IMR-90 (cell line): ENCODE measurements at regions not wholly inside any gene's neighbourhood (a gene's known extent, or its start where the extent isn't known, plus 50 kb on each side); places are given as distances from the start of the nearest gene placed in this dataset.

ENCODE experiments used
- ATAC-seq: fragments of 200-7000 bp; cut with Tn5 transposase; 2 replicates; pipeline ENCODE4 v1.9.1; 2020; ENCODE audit warnings: low read depth, mild to moderate bottlenecking, moderate library complexity
- BruUV-seq: library from RNA; stranded (reverse); fragments of 400-500 nt; replicated peaks from 2 replicates; lab custom pipeline; 2021; lab: Mats Ljungman, UMichigan
- CTCF ChIA-PET: fragments of 300-600 bp; formaldehyde crosslinking; extraction: SDS; loops from one replicate; lab custom pipeline; 2021; ENCODE audit warnings: antibody characterized with exemption; lab: Yijun Ruan, JAX
- POLR2A ChIA-PET: fragments of 300-600 bp; sonication (Branson Sonifier 250); formaldehyde crosslinking; loops from one replicate; lab custom pipeline; 2022; ENCODE audit warnings: antibody characterized with exemption; ENCODE audit not compliant: unreplicated experiment; lab: Charles Lee
- DNase-seq: peaks from one replicate; pipeline ENCODE4 v3.0.0; 2013
- H2AFZ ChIP-seq: replicated peaks from 2 replicates; pipeline ENCODE3; 2013; ENCODE audit warnings: low read length, mild to moderate bottlenecking; ENCODE audit not compliant: poor library complexity
- H2AK5ac ChIP-seq: 2 replicates; pipeline ENCODE4 v1.6.1; 2013; ENCODE audit warnings: low read depth, low read length, inconsistent platforms
- H2AK9ac ChIP-seq: replicated peaks from 2 replicates; pipeline ENCODE3; 2013; ENCODE audit warnings: mild to moderate bottlenecking, low read depth, low read length, moderate library complexity; ENCODE audit not compliant: poor library complexity
- H2BK120ac ChIP-seq: 2 replicates; pipeline ENCODE4 v1.6.1; 2013; ENCODE audit warnings: low read depth, low read length, inconsistent platforms
- H2BK15ac ChIP-seq: 3 replicates; pipeline ENCODE4 v1.6.1; 2013; ENCODE audit warnings: low read depth, low read length, inconsistent platforms
- H2BK20ac ChIP-seq: 2 replicates; pipeline ENCODE4 v1.6.1; 2013; ENCODE audit warnings: low read depth, mild to moderate bottlenecking, inconsistent platforms, low read length, moderate library complexity
- H2BK5ac ChIP-seq: 2 replicates; pipeline ENCODE4 v1.6.1; 2013; ENCODE audit warnings: mild to moderate bottlenecking, low read depth, low read length, inconsistent platforms; ENCODE audit not compliant: poor library complexity, severe bottlenecking
- H3K14ac ChIP-seq: replicated peaks from 2 replicates; pipeline ENCODE4 v1.6.1; 2013; ENCODE audit warnings: low read depth, low read length, inconsistent platforms
- H3K18ac ChIP-seq: 2 replicates; pipeline ENCODE4 v1.6.1; 2013; ENCODE audit warnings: low read depth, low read length, control low read depth
- H3K23ac ChIP-seq: 2 replicates; pipeline ENCODE4 v1.6.1; 2013; ENCODE audit warnings: low read depth, low read length, inconsistent platforms
- H3K27ac ChIP-seq: 2 replicates; pipeline ENCODE4 v1.5.1; 2013; ENCODE audit warnings: mild to moderate bottlenecking, control low read depth, low read length; ENCODE audit not compliant: insufficient read depth
- H3K27me3 ChIP-seq: 2 replicates; pipeline ENCODE4 v1.6.1; 2013; ENCODE audit warnings: low read length; ENCODE audit not compliant: control insufficient read depth, insufficient read depth
- H3K36me3 ChIP-seq: 2 replicates; pipeline ENCODE4 v1.6.1; 2013; ENCODE audit warnings: low read length, mixed read lengths; ENCODE audit not compliant: control insufficient read depth, insufficient read depth
- H3K4ac ChIP-seq: 2 replicates; pipeline ENCODE4 v1.6.1; 2013; ENCODE audit warnings: low read depth, low read length, inconsistent platforms
- H3K4me1 ChIP-seq: 2 replicates; pipeline ENCODE4 v1.6.1; 2013; ENCODE audit warnings: low read length, mixed read lengths; ENCODE audit not compliant: control insufficient read depth, insufficient read depth
- H3K4me2 ChIP-seq: 2 replicates; pipeline ENCODE4 v1.6.1; 2013; ENCODE audit warnings: low read depth, mild to moderate bottlenecking, control low read depth, low read length, moderate library complexity
- H3K4me3 ChIP-seq: 2 replicates; pipeline ENCODE4 v1.5.1; 2013; ENCODE audit warnings: low read depth, mild to moderate bottlenecking, control low read depth, low read length, moderate library complexity; ENCODE audit not compliant: insufficient read depth
- H3K56ac ChIP-seq: 2 replicates; pipeline ENCODE4 v1.6.1; 2013; ENCODE audit warnings: low read length, inconsistent platforms; ENCODE audit not compliant: insufficient read depth; ENCODE audit errors: extremely low read depth
- H3K79me1 ChIP-seq, 2 experiments: 2 replicates each; pipeline ENCODE4 v1.6.1; 2013; ENCODE audit warnings: low read length in 2 of 2, inconsistent platforms in 1 of 2, low read depth in 1 of 2
- H3K9ac ChIP-seq: 2 replicates; pipeline ENCODE4 v1.6.1; 2013; ENCODE audit warnings: low read depth, low read length, control low read depth
- H3K9me1 ChIP-seq: 2 replicates; pipeline ENCODE4 v1.6.1; 2013; ENCODE audit warnings: low read length, inconsistent platforms; ENCODE audit not compliant: insufficient read depth
- H3K9me3 ChIP-seq: 2 replicates; pipeline ENCODE4 v1.6.1; 2013; ENCODE audit warnings: low read length; ENCODE audit not compliant: control insufficient read depth, insufficient read depth
- H4K20me1 ChIP-seq: 2 replicates; pipeline ENCODE4 v1.6.1; 2013; ENCODE audit warnings: low read length, inconsistent platforms; ENCODE audit not compliant: insufficient read depth
- H4K5ac ChIP-seq: 2 replicates; pipeline ENCODE4 v1.6.1; 2013; ENCODE audit warnings: mild to moderate bottlenecking, low read depth, low read length, control low read depth
- H4K8ac ChIP-seq, 2 experiments: 2 replicates each; pipeline ENCODE4 v1.6.1; 2013; ENCODE audit warnings: low read depth in 2 of 2, low read length in 2 of 2, control low read depth in 1 of 2, inconsistent platforms in 1 of 2
- H4K91ac ChIP-seq: 2 replicates; pipeline ENCODE4 v1.6.1; 2013; ENCODE audit warnings: low read depth, low read length, inconsistent platforms; ENCODE audit not compliant: insufficient read depth
- BHLHE40 ChIP-seq: fragments of 150-350 bp; IDR thresholded peaks from 2 replicates; pipeline ENCODE4 v1.6.1; 2016; ENCODE audit warnings: mild to moderate bottlenecking, low read depth, low read length
- CEBPB ChIP-seq: IDR thresholded peaks from 2 replicates; pipeline ENCODE4 v1.6.1; 2012; ENCODE audit warnings: low read depth, low read length, improper control_type of control experiment
- CHD1 ChIP-seq: IDR thresholded peaks from 2 replicates; pipeline ENCODE4 v1.6.1; 2012; ENCODE audit warnings: low read depth, low read length, improper control_type of control experiment
- FOS ChIP-seq: fragments of 150-350 bp; IDR thresholded peaks from 2 replicates; pipeline ENCODE4 v1.6.1; 2016; ENCODE audit warnings: low read depth, low read length
- MAFK ChIP-seq: IDR thresholded peaks from 2 replicates; pipeline ENCODE4 v1.6.1; 2012; ENCODE audit warnings: low read depth, low read length, improper control_type of control experiment
- MAZ ChIP-seq: IDR thresholded peaks from 2 replicates; pipeline ENCODE4 v1.6.1; 2012; ENCODE audit warnings: low read depth, mild to moderate bottlenecking, low read length, improper control_type of control experiment, moderate library complexity, borderline replicate concordance
- MXI1 ChIP-seq: IDR thresholded peaks from 2 replicates; pipeline ENCODE4 v1.6.1; 2012; ENCODE audit warnings: low read depth, mild to moderate bottlenecking, low read length, moderate library complexity, borderline replicate concordance
- NFE2L2 ChIP-seq: fragments of 150-350 bp; IDR thresholded peaks from 2 replicates; pipeline ENCODE4 v1.6.1; 2016; ENCODE audit warnings: low read depth, mild to moderate bottlenecking, low read length
- POLR2A ChIP-seq: IDR thresholded peaks from 2 replicates; pipeline ENCODE4 v1.6.1; 2012; ENCODE audit warnings: mild to moderate bottlenecking, low read depth, low read length
- RAD21 ChIP-seq: IDR thresholded peaks from 2 replicates; pipeline ENCODE4 v1.6.1; 2012; ENCODE audit warnings: low read length, improper control_type of control experiment
- RCOR1 ChIP-seq: IDR thresholded peaks from 2 replicates; pipeline ENCODE4 v1.6.1; 2012; ENCODE audit warnings: mild to moderate bottlenecking, low read length, improper control_type of control experiment; ENCODE audit not compliant: insufficient replicate concordance
- RFX5 ChIP-seq: IDR thresholded peaks from 2 replicates; pipeline ENCODE4 v1.8.0; 2012; ENCODE audit warnings: low read depth, mild to moderate bottlenecking, low read length, moderate library complexity
- SMC3 ChIP-seq: fragments of 150-350 bp; IDR thresholded peaks from 2 replicates; pipeline ENCODE4 v1.6.1; 2016; ENCODE audit warnings: low read depth, mild to moderate bottlenecking, antibody characterized with exemption, low read length, moderate library complexity
- WGBS, 2 experiments: methylation state at CpG; one replicate each; pipeline versions ENCODE4 v1.1.5 to v1.1.7; 2013; ENCODE audit warnings: missing lambda C conversion rate in 2 of 2; ENCODE audit not compliant: insufficient read length in 1 of 2; ENCODE audit errors: extremely low coverage in 2 of 2; 5-methylcytosine and 5-hydroxymethylcytosine counted together
- dilution Hi-C: fragments of 300-500 bp; cut with HindIII; formaldehyde crosslinking; loops from one replicate; pipeline ENCODE4 v1.14.3; 2018; ENCODE audit warnings: low sequenced_read_pairs; ENCODE audit not compliant: unreplicated experiment
- in situ Hi-C: fragments of 300-500 bp; cut with MboI; formaldehyde crosslinking; loops from 3 replicates; pipeline ENCODE4 v1.14.3; 2019; ENCODE audit warnings: low sequenced_read_pairs, inconsistent platforms, mixed read lengths
- intact Hi-C: fragments of 100-400 bp; cut with micrococcal nuclease; formaldehyde crosslinking; loops from 2 replicates; pipeline ENCODE4 v1.10.0; 2022
- TF ChIP-seq, protein P1 (sequence below): fragments of 150-350 bp; IDR thresholded peaks from 2 replicates; pipeline ENCODE4 v1.6.1; 2016; ENCODE audit warnings: low read depth, mild to moderate bottlenecking, low read length, moderate library complexity, borderline replicate concordance
- TF ChIP-seq, protein P2 (sequence below): fragments of 150-350 bp; IDR thresholded peaks from 2 replicates; pipeline ENCODE4 v1.6.1; 2017; ENCODE audit warnings: mild to moderate bottlenecking, antibody characterized with exemption, low read length, low read depth
- TF ChIP-seq, protein P3 (sequence below): conservative IDR thresholded peaks from 2 replicates; pipeline ENCODE4 v1.5.1; 2012; ENCODE audit warnings: mild to moderate bottlenecking, low read depth, low read length, improper control_type of control experiment

DNA sequence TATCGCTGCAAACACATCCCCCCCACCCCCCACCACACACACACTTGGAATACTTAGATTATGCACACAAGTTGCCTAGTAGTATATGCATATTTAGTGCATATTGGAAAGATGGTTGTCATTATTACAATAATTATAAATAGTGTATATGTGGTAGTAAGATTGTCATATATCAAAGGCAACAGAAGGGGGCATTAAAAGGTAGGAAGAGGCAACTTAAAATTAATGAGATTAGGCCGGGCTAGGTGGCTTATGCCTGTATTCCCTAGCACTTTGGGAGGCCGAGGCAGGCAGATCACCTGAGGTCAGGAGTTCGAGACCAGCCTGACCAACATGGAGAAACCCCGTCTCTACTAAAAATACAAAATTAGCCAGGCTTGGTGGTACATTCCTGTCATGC lies 52.1 kb downstream of the GSC start:
- ChIA-PET POLR2A (no interaction called here), CTCF (no interaction called here)
- Histone ChIP-seq H2AK9ac (no peak overlapping the region), H3K4me3 (no peak overlapping the region), H3K27ac (no peak overlapping the region), H3K9me3 (no peaks in the 10 kb centered on the region), H4K20me1 (no peaks in the 10 kb centered on the region), H3K27me3 (no peaks in the 10 kb centered on the region), H3K9ac (no peak overlapping the region), H3K79me1 (no peaks in the 10 kb centered on the region), H2BK5ac (no peak overlapping the region), H2BK120ac (no peak overlapping the region), H3K36me3 (no peaks in the 10 kb centered on the region), H3K18ac (no peak overlapping the region), H2BK20ac (no peak overlapping the region), H3K4me2 (no peak overlapping the region), H3K4ac (no peak overlapping the region), H3K14ac (no peak overlapping the region), H4K91ac (no peak overlapping the region), H4K5ac (no peak overlapping the region), H3K9me1 (no peaks in the 10 kb centered on the region), H2AFZ (no peak overlapping the region), H3K23ac (no peak overlapping the region), H2AK5ac (no peak overlapping the region), H4K8ac (no peak overlapping the region), H3K56ac (no peak overlapping the region), H2BK15ac (no peak overlapping the region), H3K4me1 (no peaks in the 10 kb centered on the region)
- 14% methylated on average over 1 of the region's 5 CpGs; no CpG with 5 or more reads in 1 of the 2 experiments for WGBS, 2 experiments
- in situ Hi-C loops (no loop called here), dilution Hi-C loops (no loop called here), intact Hi-C loops (no loop called here)
- DNase-seq (no peak), ATAC-seq (no peak)
- TF ChIP-seq RFX5 (no peak), RCOR1 (no peak), MAFK (no peak), SMC3 (no peak), CHD1 (no peak), MAZ (no peak), NFE2L2 (no peak), CEBPB (no peak), RAD21 (no peak), POLR2A (no peak), FOS (no peak), BHLHE40 (no peak), MXI1 (no peak)
- TF ChIP-seq, protein P1, sequence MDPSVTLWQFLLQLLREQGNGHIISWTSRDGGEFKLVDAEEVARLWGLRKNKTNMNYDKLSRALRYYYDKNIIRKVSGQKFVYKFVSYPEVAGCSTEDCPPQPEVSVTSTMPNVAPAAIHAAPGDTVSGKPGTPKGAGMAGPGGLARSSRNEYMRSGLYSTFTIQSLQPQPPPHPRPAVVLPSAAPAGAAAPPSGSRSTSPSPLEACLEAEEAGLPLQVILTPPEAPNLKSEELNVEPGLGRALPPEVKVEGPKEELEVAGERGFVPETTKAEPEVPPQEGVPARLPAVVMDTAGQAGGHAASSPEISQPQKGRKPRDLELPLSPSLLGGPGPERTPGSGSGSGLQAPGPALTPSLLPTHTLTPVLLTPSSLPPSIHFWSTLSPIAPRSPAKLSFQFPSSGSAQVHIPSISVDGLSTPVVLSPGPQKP: no peak
- TF ChIP-seq, protein P2, sequence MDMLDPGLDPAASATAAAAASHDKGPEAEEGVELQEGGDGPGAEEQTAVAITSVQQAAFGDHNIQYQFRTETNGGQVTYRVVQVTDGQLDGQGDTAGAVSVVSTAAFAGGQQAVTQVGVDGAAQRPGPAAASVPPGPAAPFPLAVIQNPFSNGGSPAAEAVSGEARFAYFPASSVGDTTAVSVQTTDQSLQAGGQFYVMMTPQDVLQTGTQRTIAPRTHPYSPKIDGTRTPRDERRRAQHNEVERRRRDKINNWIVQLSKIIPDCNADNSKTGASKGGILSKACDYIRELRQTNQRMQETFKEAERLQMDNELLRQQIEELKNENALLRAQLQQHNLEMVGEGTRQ: no peak
- TF ChIP-seq, protein P3, sequence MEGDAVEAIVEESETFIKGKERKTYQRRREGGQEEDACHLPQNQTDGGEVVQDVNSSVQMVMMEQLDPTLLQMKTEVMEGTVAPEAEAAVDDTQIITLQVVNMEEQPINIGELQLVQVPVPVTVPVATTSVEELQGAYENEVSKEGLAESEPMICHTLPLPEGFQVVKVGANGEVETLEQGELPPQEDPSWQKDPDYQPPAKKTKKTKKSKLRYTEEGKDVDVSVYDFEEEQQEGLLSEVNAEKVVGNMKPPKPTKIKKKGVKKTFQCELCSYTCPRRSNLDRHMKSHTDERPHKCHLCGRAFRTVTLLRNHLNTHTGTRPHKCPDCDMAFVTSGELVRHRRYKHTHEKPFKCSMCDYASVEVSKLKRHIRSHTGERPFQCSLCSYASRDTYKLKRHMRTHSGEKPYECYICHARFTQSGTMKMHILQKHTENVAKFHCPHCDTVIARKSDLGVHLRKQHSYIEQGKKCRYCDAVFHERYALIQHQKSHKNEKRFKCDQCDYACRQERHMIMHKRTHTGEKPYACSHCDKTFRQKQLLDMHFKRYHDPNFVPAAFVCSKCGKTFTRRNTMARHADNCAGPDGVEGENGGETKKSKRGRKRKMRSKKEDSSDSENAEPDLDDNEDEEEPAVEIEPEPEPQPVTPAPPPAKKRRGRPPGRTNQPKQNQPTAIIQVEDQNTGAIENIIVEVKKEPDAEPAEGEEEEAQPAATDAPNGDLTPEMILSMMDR: no peak
- BruUV-seq: no TSS peak
